PC-9 (cell line): ENCODE measurements at regions not wholly inside any gene's neighbourhood (a gene's known extent, or its start where the extent isn't known, plus 50 kb on each side); places are given as distances from the start of the nearest gene placed in this dataset.

Experiments
- BruUV-seq: library from RNA; stranded (reverse); fragments of 400-500 nt; replicated peaks from 2 replicates; lab custom pipeline; 2021; lab: Mats Ljungman, UMichigan
- CTCF ChIA-PET: fragments of 300-600 bp; sonication (Branson Sonifier 250); formaldehyde crosslinking; loops from one replicate; lab custom pipeline; 2022; ENCODE audit warnings: antibody characterized with exemption; lab: Charles Lee
- POLR2A ChIA-PET: fragments of 300-600 bp; sonication (Branson Sonifier 250); formaldehyde crosslinking; loops from one replicate; lab custom pipeline; 2022; ENCODE audit warnings: antibody characterized with exemption; ENCODE audit not compliant: unreplicated experiment; lab: Charles Lee
- DNase-seq, 2 experiments: peaks; one replicate each; pipeline versions ENCODE4 v3.0.0 to v3.0.0-alpha.2; 2015 to 2022; ENCODE audit warnings: mixed read lengths in 1 of 2
- H2AFZ ChIP-seq: fragments of 200-600 bp; sonication (generic); 2 replicates; pipeline ENCODE4 v1.8.1; 2017; ENCODE audit warnings: antibody characterized with exemption
- H3F3A ChIP-seq: fragments of 200-600 bp; sonication (generic); 2 replicates; pipeline ENCODE4 v1.8.1; 2017; ENCODE audit warnings: antibody characterized with exemption, mild to moderate bottlenecking, low read depth; ENCODE audit not compliant: insufficient read depth
- H3K27ac ChIP-seq: fragments of 200-600 bp; sonication (generic); 2 replicates; pipeline ENCODE4 v1.6.1; 2016; ENCODE audit warnings: mixed run types
- H3K27me3 ChIP-seq: fragments of 200-600 bp; sonication (generic); 2 replicates; pipeline ENCODE4 v1.6.1; 2016; ENCODE audit warnings: low read depth, mixed run types; ENCODE audit not compliant: insufficient read depth
- H3K36me3 ChIP-seq: fragments of 200-600 bp; sonication (generic); 2 replicates; pipeline ENCODE4 v1.6.1; 2016; ENCODE audit warnings: low read depth, mixed run types
- H3K4me1 ChIP-seq: fragments of 200-600 bp; sonication (generic); replicated peaks from 2 replicates; pipeline ENCODE4 v1.6.1; 2016; ENCODE audit warnings: mixed run types; ENCODE audit not compliant: insufficient read depth
- H3K4me2 ChIP-seq: fragments of 200-600 bp; sonication (generic); 2 replicates; pipeline ENCODE4 v1.6.1; 2017; ENCODE audit warnings: mixed run types
- H3K4me3 ChIP-seq: fragments of 200-600 bp; sonication (generic); 2 replicates; pipeline ENCODE4 v1.6.1; 2016; ENCODE audit warnings: mixed run types
- H3K79me2 ChIP-seq: fragments of 200-600 bp; sonication (generic); 2 replicates; pipeline ENCODE4 v1.6.1; 2017; ENCODE audit warnings: low read depth, mixed run types
- H3K9me2 ChIP-seq: fragments of 200-600 bp; sonication (generic); 2 replicates; pipeline ENCODE4 v1.8.1; 2017; ENCODE audit warnings: mild to moderate bottlenecking; ENCODE audit not compliant: insufficient read depth
- H3K9me3 ChIP-seq: fragments of 200-600 bp; sonication (generic); 2 replicates; pipeline ENCODE4 v1.8.1; 2016; ENCODE audit warnings: low read depth; ENCODE audit not compliant: insufficient read depth
- H4K20me1 ChIP-seq: fragments of 200-600 bp; sonication (generic); 2 replicates; pipeline ENCODE4 v1.8.1; 2017; ENCODE audit not compliant: insufficient read depth
- EZH2 ChIP-seq: fragments of 200-600 bp; sonication (generic); IDR thresholded peaks from 2 replicates; pipeline ENCODE4 v1.8.0; 2017; ENCODE audit warnings: antibody characterized with exemption, low read depth
- intact Hi-C: fragments of 100-400 bp; cut with micrococcal nuclease; formaldehyde crosslinking; loops from one replicate; pipeline ENCODE4 v1.10.0; 2022; ENCODE audit not compliant: unreplicated experiment
- TF ChIP-seq, protein P1 (sequence below): fragments of 200-600 bp; sonication (generic); conservative IDR thresholded peaks from 2 replicates; pipeline ENCODE4 v1.6.1; 2017; ENCODE audit warnings: mixed run types, antibody characterized with exemption, mild to moderate bottlenecking, moderate library complexity

DNA sequence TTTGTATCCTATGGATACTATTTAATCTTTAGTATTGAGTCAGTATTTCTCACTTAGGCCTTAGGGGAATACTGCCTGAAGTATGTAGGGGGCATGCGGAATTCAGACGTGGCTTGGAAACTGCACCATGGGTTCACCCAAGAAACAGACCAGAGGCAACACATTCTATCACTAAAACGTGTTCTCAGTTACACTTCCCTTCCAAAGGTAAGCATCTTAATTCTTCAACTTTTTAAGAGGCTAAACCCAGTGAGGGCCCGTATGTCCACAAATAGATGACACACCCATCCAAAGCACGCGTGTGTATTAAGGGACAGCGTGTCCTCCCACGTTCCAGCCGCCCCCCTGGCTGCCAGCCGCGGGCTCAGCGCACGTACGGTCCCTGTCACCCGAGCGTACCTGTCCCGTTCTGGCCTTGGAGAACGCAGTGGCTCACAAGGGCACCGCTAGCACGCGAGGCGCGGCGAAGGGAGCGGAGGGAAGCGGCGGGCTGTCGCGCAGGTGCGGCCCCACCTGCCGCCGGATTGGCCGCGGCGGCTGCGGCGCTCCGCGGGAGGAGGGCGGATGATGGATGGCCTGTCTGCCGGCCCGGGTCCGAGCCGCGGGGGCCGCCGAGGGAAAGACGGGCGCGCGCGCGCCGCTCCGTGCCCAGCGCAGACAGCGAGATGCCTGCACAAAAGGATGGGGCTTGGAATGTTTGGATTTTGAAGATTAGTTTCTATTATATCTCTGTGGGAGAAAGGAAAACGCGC is 1003.9 kb upstream of the NR2F2 start:
- no peaks in the 10 kb centered on the region for H4K20me1 ChIP-seq
- H2AFZ ChIP-seq = no peak overlapping the region
- no peak overlapping the region for H3K4me3 ChIP-seq
- intact Hi-C loops = no loop called here
- no peaks in the 10 kb centered on the region for H3K9me2 ChIP-seq
- no peaks in the 10 kb centered on the region for H3K9me3 ChIP-seq
- BruUV-seq = no TSS peak
- no peaks in the 10 kb centered on the region for H3K4me1 ChIP-seq
- H3K79me2 ChIP-seq = no peaks in the 10 kb centered on the region
- no peak overlapping the region for H3K4me2 ChIP-seq
- H3F3A ChIP-seq = no peaks in the 10 kb centered on the region
- no peak for TF ChIP-seq EZH2
- TF ChIP-seq, protein P1, sequence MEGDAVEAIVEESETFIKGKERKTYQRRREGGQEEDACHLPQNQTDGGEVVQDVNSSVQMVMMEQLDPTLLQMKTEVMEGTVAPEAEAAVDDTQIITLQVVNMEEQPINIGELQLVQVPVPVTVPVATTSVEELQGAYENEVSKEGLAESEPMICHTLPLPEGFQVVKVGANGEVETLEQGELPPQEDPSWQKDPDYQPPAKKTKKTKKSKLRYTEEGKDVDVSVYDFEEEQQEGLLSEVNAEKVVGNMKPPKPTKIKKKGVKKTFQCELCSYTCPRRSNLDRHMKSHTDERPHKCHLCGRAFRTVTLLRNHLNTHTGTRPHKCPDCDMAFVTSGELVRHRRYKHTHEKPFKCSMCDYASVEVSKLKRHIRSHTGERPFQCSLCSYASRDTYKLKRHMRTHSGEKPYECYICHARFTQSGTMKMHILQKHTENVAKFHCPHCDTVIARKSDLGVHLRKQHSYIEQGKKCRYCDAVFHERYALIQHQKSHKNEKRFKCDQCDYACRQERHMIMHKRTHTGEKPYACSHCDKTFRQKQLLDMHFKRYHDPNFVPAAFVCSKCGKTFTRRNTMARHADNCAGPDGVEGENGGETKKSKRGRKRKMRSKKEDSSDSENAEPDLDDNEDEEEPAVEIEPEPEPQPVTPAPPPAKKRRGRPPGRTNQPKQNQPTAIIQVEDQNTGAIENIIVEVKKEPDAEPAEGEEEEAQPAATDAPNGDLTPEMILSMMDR = no peak
- no peaks in the 10 kb centered on the region for H3K36me3 ChIP-seq
- no peaks in the 10 kb centered on the region for H3K27me3 ChIP-seq
- H3K27ac ChIP-seq = no peak overlapping the region
- CTCF ChIA-PET = no interaction called here
- POLR2A ChIA-PET = no interaction called here
- DNase-seq = no peak

- Histone ChIP-seq H3K27ac (no peak overlapping the region), H3K9me3 (no peaks in the 10 kb centered on the region), H3K4me2 (no peak overlapping the region), H4K20me1 (no peaks in the 10 kb centered on the region), H2AFZ (no peak overlapping the region), H3K79me2 (no peaks in the 10 kb centered on the region), H3K9me2 (no peaks in the 10 kb centered on the region), H3K4me1 (no peaks in the 10 kb centered on the region), H3F3A (no peaks in the 10 kb centered on the region), H3K4me3 (no peak overlapping the region), H3K36me3 (no peaks in the 10 kb centered on the region), H3K27me3 (no peaks in the 10 kb centered on the region)
- intact Hi-C loops = no loop called here
- TF ChIP-seq EZH2 = no peak
- no TSS peak for BruUV-seq
- CTCF ChIA-PET = no interaction called here
- DNase-seq = no peak
- POLR2A ChIA-PET = no interaction called here
These were observed 1003.3 kb upstream of the NR2F2 start for GRCh38 chr15:95327183-95327525.

DNA sequence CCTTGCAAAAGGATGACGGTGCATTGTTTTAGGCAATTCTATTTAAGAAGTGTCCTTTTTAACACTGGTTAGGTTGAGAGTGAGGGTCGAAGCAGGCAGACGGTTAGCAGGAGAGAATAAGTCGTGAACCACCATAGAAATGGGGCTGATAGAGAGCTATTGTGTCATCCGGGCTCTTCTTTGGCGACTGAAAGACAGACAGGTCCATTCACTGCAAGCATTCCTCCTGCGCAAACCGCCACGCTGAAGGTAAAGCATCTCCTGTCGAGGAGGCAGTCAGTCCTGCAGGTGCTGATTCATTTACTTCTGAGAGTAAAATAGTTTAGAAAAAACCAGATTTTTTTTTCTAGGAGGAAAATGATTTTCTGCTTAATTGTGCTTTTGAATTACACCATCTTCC is 1002.8 kb upstream of the NR2F2 start:
- no peaks in the 10 kb centered on the region for H3K4me1 ChIP-seq
- intact Hi-C loops = no loop called here
- POLR2A ChIA-PET = no interaction called here

More for the DNA sequence above, 1002.8 kb upstream of the NR2F2 start:
- Histone ChIP-seq H3K79me2 (no peaks in the 10 kb centered on the region), H3K4me2 (no peak overlapping the region), H4K20me1 (no peaks in the 10 kb centered on the region), H2AFZ (no peak overlapping the region), H3K27me3 (no peaks in the 10 kb centered on the region), H3K9me2 (no peaks in the 10 kb centered on the region), H3K4me3 (no peak overlapping the region), H3K27ac (no peak overlapping the region), H3K36me3 (no peaks in the 10 kb centered on the region), H3K9me3 (no peaks in the 10 kb centered on the region), H3F3A (no peaks in the 10 kb centered on the region)
- DNase-seq = no peak
- BruUV-seq = no TSS peak
- TF ChIP-seq, protein P1 = no peak
- TF ChIP-seq EZH2 = no peak
- CTCF ChIA-PET = no interaction called here
